Neural cell (in vitro differentiated cells): ENCODE measurements at regions not wholly inside any gene's neighbourhood (a gene's known extent, or its start where the extent isn't known, plus 50 kb on each side); places are given as distances from the start of the nearest gene placed in this dataset.

ENCODE experiments used
- CTCF ChIP-seq: fragments of 450-650 bp; IDR thresholded peaks from 2 replicates; pipeline ENCODE4 v1.5.1; 2014; ENCODE audit warnings: antibody characterized with exemption, mild to moderate bottlenecking, moderate library complexity; ENCODE audit not compliant: poor library complexity, severe bottlenecking
- MXI1 ChIP-seq: fragments of 450-650 bp; conservative IDR thresholded peaks from 2 replicates; pipeline ENCODE4 v1.6.1; 2014; ENCODE audit warnings: antibody characterized with exemption, mild to moderate bottlenecking; ENCODE audit not compliant: poor library complexity, severe bottlenecking

GRCh38 chr11:130999992-131000770 lies 83.9 kb upstream of the SNX19 start:
- TF ChIP-seq CTCF = no peak
- no peak for TF ChIP-seq MXI1
